ENCODE measurements at regions not wholly inside any gene's neighbourhood (a gene's known extent, or its start where the extent isn't known, plus 50 kb on each side); places are given as distances from the start of the nearest gene placed in this dataset.
A peak's percentile ranks its signal among the peaks of the same experiment; 100 is the strongest.

DNA sequence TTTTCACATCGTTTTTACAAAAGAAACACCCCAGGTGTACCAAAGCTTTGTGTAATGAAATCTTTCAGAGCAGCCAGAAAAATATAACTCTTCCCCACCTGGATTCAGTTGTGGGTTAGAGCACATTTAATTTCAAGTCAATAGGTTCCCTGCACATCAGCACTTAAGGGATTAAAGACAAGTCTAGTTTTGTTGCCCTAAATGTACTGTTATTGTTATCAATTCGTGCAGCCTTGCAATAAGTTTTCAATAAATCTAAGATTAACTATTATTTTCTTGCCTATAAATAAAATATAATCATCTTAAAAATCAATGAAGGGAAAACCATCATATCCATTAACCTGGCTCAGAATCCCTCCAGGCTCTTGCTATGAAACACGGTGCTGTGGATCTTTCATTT, 172.5 kb upstream of the CDIN1 start:
- Histone ChIP-seq H4K8ac (ENCODE audit: low read depth, low read length) (no peak overlapping the region), H3K4me1 (ENCODE audit: control insufficient read depth in 2 of 2, insufficient read depth in 1 of 2, low read depth in 1 of 2, low read length in 2 of 2) (peaks cover 0 to 14% of the 10 kb centered on the region in 2 donors), H2AFZ (ENCODE audit: low read length) (no peak overlapping the region), H3K18ac (ENCODE audit: low read length) (no peak overlapping the region), H3K9me3 (replicated peaks in 1 of 2; ENCODE audit: control insufficient read depth in 2 of 2, insufficient read depth in 1 of 2, low read depth in 1 of 2, low read length in 2 of 2) (no peaks in the 10 kb centered on the region), H3K23ac (ENCODE audit: low read depth, low read length, poor library complexity) (no peak overlapping the region), H2BK5ac (ENCODE audit: low read length) (no peak overlapping the region), H2AK5ac (ENCODE audit: low read depth, low read length) (no peak overlapping the region), H3K79me1 (ENCODE audit: low read depth, low read length) (no peaks in the 10 kb centered on the region), H2BK120ac (ENCODE audit: low read depth, low read length) (no peak overlapping the region), H3K4ac (ENCODE audit: low read length) (no peak overlapping the region), H3K4me3 (ENCODE audit: low read length in 2 of 2) (no peak overlapping the region), H3K27ac (replicated peaks; ENCODE audit: low read length) (no peak overlapping the region), H3K36me3 (replicated peaks in 1 of 2; ENCODE audit: control insufficient read depth in 2 of 2, insufficient read depth in 2 of 2, low read length in 2 of 2) (no peaks in the 10 kb centered on the region), H4K91ac (ENCODE audit: low read depth, low read length, poor library complexity) (no peak overlapping the region), H3K4me2 (ENCODE audit: insufficient read depth, low read length, poor library complexity, severe bottlenecking) (no peak overlapping the region), H3K9ac (ENCODE audit: low read depth, low read length, poor library complexity) (no peak overlapping the region), H2BK12ac (ENCODE audit: low read length) (no peak overlapping the region), H3K27me3 (ENCODE audit: control insufficient read depth in 3 of 3, insufficient read depth in 3 of 3, low read depth in 1 of 3, low read length in 3 of 3) (no peaks in the 10 kb centered on the region), H3K14ac (ENCODE audit: low read length) (no peak overlapping the region), H2BK15ac (ENCODE audit: low read length) (no peak overlapping the region)
- WGBS, 2 donors (ENCODE audit: extremely low coverage in 2 of 2, insufficient read length in 2 of 2, insufficient replicate concordance in 1 of 2) = no CpG with 5 or more reads among the region's 3 CpGs
- DNase-seq (ENCODE audit: low spot score) = no peak

DNA sequence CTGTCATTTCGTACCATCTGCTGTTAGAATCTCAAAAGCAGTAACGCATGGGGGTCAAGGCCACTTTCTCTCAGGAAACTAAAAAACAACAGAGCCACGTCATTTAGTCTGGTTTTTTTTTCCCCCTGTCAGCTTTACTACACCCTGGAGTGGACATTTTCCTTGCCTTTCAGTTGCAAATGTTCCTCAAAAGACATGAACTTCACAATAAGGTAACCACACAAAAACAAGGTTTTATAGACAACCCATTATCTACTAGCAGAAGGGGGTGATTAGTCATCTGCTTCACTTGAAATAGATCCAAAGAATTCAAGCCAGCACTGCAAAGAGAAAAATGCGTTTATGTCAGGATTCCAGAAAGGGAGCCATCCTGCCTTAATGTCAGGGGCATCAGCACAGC, 171.8 kb upstream of the CDIN1 start:
- H3K4me3 ChIP-seq (ENCODE audit: low read length in 2 of 2) = no peak overlapping the region
- H3K4me1 ChIP-seq (ENCODE audit: control insufficient read depth in 2 of 2, insufficient read depth in 1 of 2, low read depth in 1 of 2, low read length in 2 of 2) = peaks cover 0 to 14% of the 10 kb centered on the region in 2 donors
- no peak overlapping the region for H2AK5ac ChIP-seq (ENCODE audit: low read depth, low read length)
- no peaks in the 10 kb centered on the region for H3K27me3 ChIP-seq (ENCODE audit: control insufficient read depth in 3 of 3, insufficient read depth in 3 of 3, low read depth in 1 of 3, low read length in 3 of 3)
- no peak overlapping the region for H3K4me2 ChIP-seq (ENCODE audit: insufficient read depth, low read length, poor library complexity, severe bottlenecking)
- no CpG with 5 or more reads among the region's 4 CpGs for WGBS, 2 donors (ENCODE audit: extremely low coverage in 2 of 2, insufficient read length in 2 of 2, insufficient replicate concordance in 1 of 2)
- H3K23ac ChIP-seq (ENCODE audit: low read depth, low read length, poor library complexity) = no peak overlapping the region
- no peak overlapping the region for H2BK5ac ChIP-seq (ENCODE audit: low read length)
- H3K9me3 ChIP-seq (replicated peaks in 1 of 2; ENCODE audit: control insufficient read depth in 2 of 2, insufficient read depth in 1 of 2, low read depth in 1 of 2, low read length in 2 of 2) = no peaks in the 10 kb centered on the region
- H3K18ac ChIP-seq (ENCODE audit: low read length) = no peak overlapping the region
- H3K27ac ChIP-seq (replicated peaks; ENCODE audit: low read length) = no peak overlapping the region
- H2BK15ac ChIP-seq (ENCODE audit: low read length) = no peak overlapping the region
- DNase-seq (ENCODE audit: low spot score) = no peak
- no peak overlapping the region for H3K4ac ChIP-seq (ENCODE audit: low read length)
- H4K8ac ChIP-seq (ENCODE audit: low read depth, low read length) = no peak overlapping the region
- no peak overlapping the region for H3K9ac ChIP-seq (ENCODE audit: low read depth, low read length, poor library complexity)
- peak overlapping the region; percentile 1 for H2AFZ ChIP-seq (ENCODE audit: low read length)
- no peaks in the 10 kb centered on the region for H3K79me1 ChIP-seq (ENCODE audit: low read depth, low read length)
- no peak overlapping the region for H2BK120ac ChIP-seq (ENCODE audit: low read depth, low read length)
- H2BK12ac ChIP-seq (ENCODE audit: low read length) = no peak overlapping the region
- H3K36me3 ChIP-seq (replicated peaks in 1 of 2; ENCODE audit: control insufficient read depth in 2 of 2, insufficient read depth in 2 of 2, low read length in 2 of 2) = no peaks in the 10 kb centered on the region
- no peak overlapping the region for H3K14ac ChIP-seq (ENCODE audit: low read length)
- H4K91ac ChIP-seq (ENCODE audit: low read depth, low read length, poor library complexity) = no peak overlapping the region

DNA sequence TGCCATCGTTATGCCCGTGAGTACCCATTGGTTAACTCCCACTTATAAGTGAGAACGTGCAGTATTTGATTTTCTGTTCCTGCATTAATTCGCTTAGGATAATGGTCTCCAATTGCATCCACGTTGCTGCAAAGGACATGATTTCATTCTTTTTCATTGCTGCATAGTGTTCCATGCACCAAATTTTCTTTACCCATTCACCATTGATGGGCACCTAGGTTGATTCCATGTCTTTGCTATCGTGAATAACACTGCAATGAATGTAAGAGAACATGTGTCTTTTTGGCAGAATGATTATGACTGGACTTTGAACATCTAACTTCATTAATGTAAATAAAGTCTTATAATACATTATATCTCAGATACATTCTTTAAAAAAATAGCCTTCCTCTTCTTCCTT, 169.6 kb upstream of the CDIN1 start:
- H4K91ac ChIP-seq (ENCODE audit: low read depth, low read length, poor library complexity) = no peak overlapping the region
- no peak overlapping the region for H3K18ac ChIP-seq (ENCODE audit: low read length)
- no peak overlapping the region for H2BK15ac ChIP-seq (ENCODE audit: low read length)
- H3K9ac ChIP-seq (ENCODE audit: low read depth, low read length, poor library complexity) = no peak overlapping the region
- no peak overlapping the region for H2BK5ac ChIP-seq (ENCODE audit: low read length)
- H3K36me3 ChIP-seq (replicated peaks in 1 of 2; ENCODE audit: control insufficient read depth in 2 of 2, insufficient read depth in 2 of 2, low read length in 2 of 2) = no peaks in the 10 kb centered on the region
- H3K79me1 ChIP-seq (ENCODE audit: low read depth, low read length) = no peaks in the 10 kb centered on the region
- H3K14ac ChIP-seq (ENCODE audit: low read length) = no peak overlapping the region
- no peak overlapping the region for H2BK12ac ChIP-seq (ENCODE audit: low read length)
- no peak overlapping the region for H3K4me3 ChIP-seq (ENCODE audit: low read length in 2 of 2)
- peaks cover 0 to 14% of the 10 kb centered on the region in 2 donors for H3K4me1 ChIP-seq (ENCODE audit: control insufficient read depth in 2 of 2, insufficient read depth in 1 of 2, low read depth in 1 of 2, low read length in 2 of 2)
- no peaks in the 10 kb centered on the region for H3K9me3 ChIP-seq (replicated peaks in 1 of 2; ENCODE audit: control insufficient read depth in 2 of 2, insufficient read depth in 1 of 2, low read depth in 1 of 2, low read length in 2 of 2)
- H3K4ac ChIP-seq (ENCODE audit: low read length) = no peak overlapping the region
- H3K27ac ChIP-seq (replicated peaks; ENCODE audit: low read length) = no peak overlapping the region
- H3K4me2 ChIP-seq (ENCODE audit: insufficient read depth, low read length, poor library complexity, severe bottlenecking) = no peak overlapping the region
- H2BK120ac ChIP-seq (ENCODE audit: low read depth, low read length) = no peak overlapping the region
- H2AFZ ChIP-seq (ENCODE audit: low read length) = no peak overlapping the region
- no peak overlapping the region for H3K23ac ChIP-seq (ENCODE audit: low read depth, low read length, poor library complexity)
- no peak for DNase-seq (ENCODE audit: low spot score)
- no CpG with 5 or more reads among the region's 6 CpGs for WGBS, 2 donors (ENCODE audit: extremely low coverage in 2 of 2, insufficient read length in 2 of 2, insufficient replicate concordance in 1 of 2)
- no peak overlapping the region for H4K8ac ChIP-seq (ENCODE audit: low read depth, low read length)
- H3K27me3 ChIP-seq (ENCODE audit: control insufficient read depth in 3 of 3, insufficient read depth in 3 of 3, low read depth in 1 of 3, low read length in 3 of 3) = no peaks in the 10 kb centered on the region
- no peak overlapping the region for H2AK5ac ChIP-seq (ENCODE audit: low read depth, low read length)

DNA sequence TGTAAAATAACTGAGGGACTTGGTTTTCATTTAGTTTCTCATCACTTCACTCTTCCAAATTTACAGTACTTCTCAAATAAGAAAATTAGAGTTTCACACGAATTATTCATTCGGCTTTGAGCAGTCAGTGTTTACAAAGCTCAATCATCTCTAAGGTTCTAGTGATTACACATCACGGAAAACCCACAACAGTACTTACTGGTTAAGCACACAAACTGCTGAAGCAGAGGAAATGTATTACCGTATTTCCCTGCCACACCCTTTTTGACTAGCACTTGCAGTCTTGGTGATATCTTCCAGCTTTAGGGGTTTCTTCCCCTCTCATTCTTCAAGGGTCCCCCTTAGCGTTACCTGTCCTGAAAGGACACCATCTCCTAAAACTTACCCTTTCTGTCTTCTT, 164.8 kb upstream of the CDIN1 start:
- Histone ChIP-seq H3K23ac (ENCODE audit: low read depth, low read length, poor library complexity) (no peak overlapping the region), H3K36me3 (replicated peaks in 1 of 2; ENCODE audit: control insufficient read depth in 2 of 2, insufficient read depth in 2 of 2, low read length in 2 of 2) (no peaks in the 10 kb centered on the region), H4K8ac (ENCODE audit: low read depth, low read length) (no peak overlapping the region), H3K14ac (ENCODE audit: low read length) (no peak overlapping the region), H2BK5ac (ENCODE audit: low read length) (no peak overlapping the region), H3K79me1 (ENCODE audit: low read depth, low read length) (no peaks in the 10 kb centered on the region), H3K27me3 (ENCODE audit: control insufficient read depth in 3 of 3, insufficient read depth in 3 of 3, low read depth in 1 of 3, low read length in 3 of 3) (no peaks in the 10 kb centered on the region), H3K4me3 (ENCODE audit: low read length in 2 of 2) (no peak overlapping the region), H4K91ac (ENCODE audit: low read depth, low read length, poor library complexity) (no peak overlapping the region), H2BK12ac (ENCODE audit: low read length) (no peak overlapping the region), H3K4me2 (ENCODE audit: insufficient read depth, low read length, poor library complexity, severe bottlenecking) (no peak overlapping the region), H2AK5ac (ENCODE audit: low read depth, low read length) (no peak overlapping the region), H2BK15ac (ENCODE audit: low read length) (no peak overlapping the region), H3K4ac (ENCODE audit: low read length) (no peak overlapping the region), H2BK120ac (ENCODE audit: low read depth, low read length) (no peak overlapping the region), H3K18ac (ENCODE audit: low read length) (no peak overlapping the region), H3K9me3 (replicated peaks in 1 of 2; ENCODE audit: control insufficient read depth in 2 of 2, insufficient read depth in 1 of 2, low read depth in 1 of 2, low read length in 2 of 2) (no peaks in the 10 kb centered on the region), H3K27ac (replicated peaks; ENCODE audit: low read length) (no peak overlapping the region), H2AFZ (ENCODE audit: low read length) (no peak overlapping the region), H3K4me1 (ENCODE audit: control insufficient read depth in 2 of 2, insufficient read depth in 1 of 2, low read depth in 1 of 2, low read length in 2 of 2) (peaks cover 0 to 2% of the 10 kb centered on the region in 2 donors), H3K9ac (ENCODE audit: low read depth, low read length, poor library complexity) (no peak overlapping the region)
- DNase-seq (ENCODE audit: low spot score) = no peak
- WGBS, 2 donors (ENCODE audit: extremely low coverage in 2 of 2, insufficient read length in 2 of 2, insufficient replicate concordance in 1 of 2) = no CpG with 5 or more reads among the region's 5 CpGs
